Loucy (cell line): ENCODE measurements at regions not wholly inside any gene's neighbourhood (a gene's known extent, or its start where the extent isn't known, plus 50 kb on each side); places are given as distances from the start of the nearest gene placed in this dataset.
"Not testable (repeated sequence)": the region's sequence is repeated elsewhere in the genome, so short reads cannot be mapped to it uniquely, and the experiment has no call there.

Source experiments
- H2AFZ ChIP-seq: fragments of 200-600 bp; sonication (generic); 2 replicates; pipeline ENCODE4 v1.6.0; 2016; ENCODE audit warnings: antibody characterized with exemption, mild to moderate bottlenecking, low read length, moderate library complexity
- H3F3A ChIP-seq: fragments of 200-600 bp; 2 replicates; pipeline ENCODE4 v1.6.0; 2016; ENCODE audit warnings: antibody characterized with exemption, low read depth, mild to moderate bottlenecking
- H3K27me3 ChIP-seq: fragments of 200-600 bp; sonication (generic); 2 replicates; pipeline ENCODE4 v1.6.1; 2014; ENCODE audit warnings: low read length, mild to moderate bottlenecking; ENCODE audit not compliant: insufficient read depth, poor library complexity, severe bottlenecking
- H3K36me3 ChIP-seq: fragments of 200-600 bp; sonication (generic); 2 replicates; pipeline ENCODE4 v1.6.1; 2016; ENCODE audit warnings: low read length; ENCODE audit not compliant: insufficient read depth
- H3K4me1 ChIP-seq: fragments of 200-600 bp; sonication (generic); 2 replicates; pipeline ENCODE4 v1.5.1; 2014; ENCODE audit warnings: low read length, mild to moderate bottlenecking; ENCODE audit not compliant: insufficient read depth, poor library complexity, severe bottlenecking
- H3K4me2 ChIP-seq: fragments of 200-600 bp; sonication (generic); 2 replicates; pipeline ENCODE4 v1.6.0; 2014; ENCODE audit warnings: antibody characterized with exemption, low read length, low read depth, mild to moderate bottlenecking; ENCODE audit not compliant: poor library complexity, severe bottlenecking
- H3K4me3 ChIP-seq: fragments of 200-600 bp; sonication (generic); 2 replicates; pipeline ENCODE4 v1.5.1; 2014; ENCODE audit warnings: low read length, mild to moderate bottlenecking, mixed read lengths; ENCODE audit not compliant: poor library complexity, severe bottlenecking
- H3K79me2 ChIP-seq: fragments of 200-600 bp; sonication (generic); 2 replicates; pipeline ENCODE4 v1.6.1; 2014; ENCODE audit warnings: low read length; ENCODE audit not compliant: insufficient read depth
- H3K9ac ChIP-seq: fragments of 200-600 bp; sonication (generic); 2 replicates; pipeline ENCODE4 v1.6.0; 2014; ENCODE audit warnings: mild to moderate bottlenecking, low read depth, low read length, moderate library complexity; ENCODE audit not compliant: poor library complexity, severe bottlenecking
- H3K9me2 ChIP-seq: fragments of 200-600 bp; sonication (generic); replicated peaks from 2 replicates; pipeline ENCODE4 v1.6.1; 2016; ENCODE audit warnings: low read depth, low read length, mixed read lengths
- H3K9me3 ChIP-seq: fragments of 200-600 bp; sonication (generic); 2 replicates; pipeline ENCODE4 v1.6.1; 2014; ENCODE audit warnings: mild to moderate bottlenecking, antibody characterized with exemption, low read length, low read depth; ENCODE audit not compliant: insufficient read depth
- H4K20me1 ChIP-seq: fragments of 200-600 bp; sonication (generic); 2 replicates; pipeline ENCODE4 v1.6.0; 2014; ENCODE audit warnings: antibody characterized with exemption, low read length, mild to moderate bottlenecking; ENCODE audit not compliant: insufficient read depth, poor library complexity, severe bottlenecking

DNA sequence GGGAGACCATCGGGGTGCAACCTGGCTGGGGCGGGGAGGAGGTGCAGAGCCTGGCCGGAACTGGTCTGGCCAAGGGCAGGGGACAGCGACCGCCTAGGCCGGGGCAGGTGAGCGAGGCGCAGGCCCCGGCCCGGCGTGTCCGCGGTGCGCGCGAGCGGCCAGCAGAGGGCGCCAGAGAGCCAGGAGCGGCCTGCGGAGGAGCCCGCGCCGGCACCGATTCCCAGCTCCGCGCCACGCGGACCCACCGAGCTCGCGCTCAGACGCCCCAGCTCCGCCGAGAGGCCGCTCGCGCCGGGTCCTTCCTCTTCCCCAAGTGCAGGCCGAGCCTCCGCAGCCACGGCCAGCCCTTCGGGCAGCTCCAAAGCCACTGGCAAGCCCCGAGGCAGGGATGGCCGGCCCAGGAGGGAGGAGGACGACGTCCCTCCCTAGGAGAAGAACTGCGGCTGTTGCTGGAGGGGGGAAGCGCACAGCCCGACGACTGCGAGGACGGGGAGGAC, 128.9 kb upstream of the HMX1 start:
- H3K9me3 ChIP-seq, H3F3A ChIP-seq, H2AFZ ChIP-seq, H3K79me2 ChIP-seq, H3K4me2 ChIP-seq, H4K20me1 ChIP-seq, H3K9ac ChIP-seq, H3K4me3 ChIP-seq, H3K4me1 ChIP-seq, H3K36me3 ChIP-seq, H3K9me2 ChIP-seq, H3K27me3 ChIP-seq: not testable (repeated sequence)

DNA sequence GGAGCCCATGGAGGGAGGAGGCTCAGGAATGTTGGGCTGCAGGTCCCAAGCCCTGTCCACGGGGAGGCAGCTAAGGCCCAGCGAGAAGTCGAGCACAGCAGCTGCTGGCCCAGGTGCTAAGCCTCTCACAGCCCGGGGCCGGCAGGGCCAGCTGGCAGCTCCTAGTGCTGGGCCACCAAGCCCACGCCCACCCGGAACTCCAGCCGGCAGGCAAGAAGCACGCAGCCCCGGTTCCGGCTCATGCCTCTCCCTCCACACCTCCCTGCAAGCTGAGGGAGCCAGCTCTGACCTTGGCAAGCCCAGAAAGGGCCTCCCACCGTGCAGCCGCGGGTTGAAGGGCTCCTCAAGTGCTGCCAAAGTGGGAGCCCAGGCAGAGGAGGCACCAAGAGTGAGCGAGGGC, 121.3 kb upstream of the HMX1 start:
- H3F3A ChIP-seq, H2AFZ ChIP-seq, H3K9me2 ChIP-seq, H3K9ac ChIP-seq, H3K4me2 ChIP-seq, H3K4me1 ChIP-seq, H3K36me3 ChIP-seq, H3K4me3 ChIP-seq, H4K20me1 ChIP-seq, H3K27me3 ChIP-seq, H3K9me3 ChIP-seq, H3K79me2 ChIP-seq: not testable (repeated sequence)

- H3K27me3 ChIP-seq, H3K9ac ChIP-seq, H3K36me3 ChIP-seq, H3K79me2 ChIP-seq, H3K4me2 ChIP-seq, H4K20me1 ChIP-seq, H3K9me3 ChIP-seq, H3F3A ChIP-seq, H3K4me3 ChIP-seq, H3K4me1 ChIP-seq, H3K9me2 ChIP-seq, H2AFZ ChIP-seq: not testable (repeated sequence)
Observed at GRCh38 chr4:8991449-8991848, 119.8 kb upstream of the HMX1 start.

DNA sequence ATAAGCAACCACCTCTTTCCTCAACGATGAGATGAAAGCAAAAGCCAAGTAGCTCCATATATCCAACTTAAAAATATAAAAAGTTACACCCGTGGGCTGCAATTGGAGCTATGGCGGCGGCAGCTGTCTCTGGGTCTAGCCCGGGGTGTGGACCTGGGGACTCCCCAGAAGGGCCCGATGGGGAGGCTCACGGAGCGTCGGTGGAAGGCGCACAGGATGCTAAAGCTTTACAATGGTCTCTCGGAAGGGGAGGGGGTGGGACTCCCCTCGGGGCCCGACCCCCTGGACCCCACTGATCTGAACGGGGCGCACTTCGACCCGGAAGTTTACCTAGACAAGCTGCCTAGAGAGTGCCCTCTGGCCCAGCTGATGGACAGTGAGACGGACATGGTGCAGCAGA, 118.7 kb upstream of the HMX1 start:
- not testable (repeated sequence) for H4K20me1 ChIP-seq, H3K9me3 ChIP-seq, H3K9ac ChIP-seq, H3F3A ChIP-seq, H3K9me2 ChIP-seq, H3K27me3 ChIP-seq, H2AFZ ChIP-seq, H3K36me3 ChIP-seq, H3K4me1 ChIP-seq, H3K4me2 ChIP-seq, H3K79me2 ChIP-seq, H3K4me3 ChIP-seq

- not testable (repeated sequence) for H3K4me1 ChIP-seq, H3F3A ChIP-seq, H4K20me1 ChIP-seq, H3K4me3 ChIP-seq, H3K9me3 ChIP-seq, H3K4me2 ChIP-seq, H3K27me3 ChIP-seq, H3K36me3 ChIP-seq, H2AFZ ChIP-seq, H3K9ac ChIP-seq, H3K9me2 ChIP-seq, H3K79me2 ChIP-seq
Observed at GRCh38 chr4:8985786-8986185, 114.1 kb upstream of the HMX1 start.

- H3K9me2 ChIP-seq, H2AFZ ChIP-seq, H3K4me2 ChIP-seq, H3K79me2 ChIP-seq, H3K4me1 ChIP-seq, H3K27me3 ChIP-seq, H3K36me3 ChIP-seq, H3F3A ChIP-seq, H3K4me3 ChIP-seq, H3K9me3 ChIP-seq, H3K9ac ChIP-seq, H4K20me1 ChIP-seq: not testable (repeated sequence)
Observed at GRCh38 chr4:8984641-8985040, 113.0 kb upstream of the HMX1 start.

GRCh38 chr4:8983921-8984320, 112.3 kb upstream of the HMX1 start:
- not testable (repeated sequence) for H3K4me1 ChIP-seq, H3K9ac ChIP-seq, H3K9me2 ChIP-seq, H3F3A ChIP-seq, H3K4me3 ChIP-seq, H2AFZ ChIP-seq, H3K4me2 ChIP-seq, H3K9me3 ChIP-seq, H4K20me1 ChIP-seq, H3K79me2 ChIP-seq, H3K27me3 ChIP-seq, H3K36me3 ChIP-seq
